ENCODE measurements at regions not wholly inside any gene's neighbourhood (a gene's known extent, or its start where the extent isn't known, plus 50 kb on each side); places are given as distances from the start of the nearest gene placed in this dataset.
"Not testable (repeated sequence)": the region's sequence is repeated elsewhere in the genome, so short reads cannot be mapped to it uniquely, and the experiment has no call there.

DNA sequence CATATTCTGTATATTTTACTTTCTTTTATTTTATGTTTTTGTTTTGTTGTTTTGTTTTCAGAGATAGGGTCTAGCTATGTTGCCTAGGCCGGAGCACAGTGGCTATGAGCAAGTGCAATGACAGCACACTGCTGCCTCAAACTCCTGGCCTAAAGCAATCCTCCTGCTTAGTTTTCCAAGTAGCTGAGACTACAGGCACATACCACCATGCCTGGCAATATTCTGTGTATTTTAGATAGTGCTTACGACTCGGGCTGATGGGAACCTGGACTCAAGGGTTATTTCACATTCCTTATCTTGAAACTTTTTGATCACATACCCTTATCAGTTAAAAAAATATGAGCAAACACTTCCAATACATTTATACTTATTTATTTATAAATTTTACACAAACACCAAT is 119.0 kb upstream of the STARD4 start:
- no peak for DNase-seq

- no peak for DNase-seq
Observed at GRCh38 chr5:111628901-111629300, 116.6 kb upstream of the STARD4 start.

GRCh38 chr5:111627862-111628261 is 115.5 kb upstream of the STARD4 start:
- no peak for DNase-seq

DNA sequence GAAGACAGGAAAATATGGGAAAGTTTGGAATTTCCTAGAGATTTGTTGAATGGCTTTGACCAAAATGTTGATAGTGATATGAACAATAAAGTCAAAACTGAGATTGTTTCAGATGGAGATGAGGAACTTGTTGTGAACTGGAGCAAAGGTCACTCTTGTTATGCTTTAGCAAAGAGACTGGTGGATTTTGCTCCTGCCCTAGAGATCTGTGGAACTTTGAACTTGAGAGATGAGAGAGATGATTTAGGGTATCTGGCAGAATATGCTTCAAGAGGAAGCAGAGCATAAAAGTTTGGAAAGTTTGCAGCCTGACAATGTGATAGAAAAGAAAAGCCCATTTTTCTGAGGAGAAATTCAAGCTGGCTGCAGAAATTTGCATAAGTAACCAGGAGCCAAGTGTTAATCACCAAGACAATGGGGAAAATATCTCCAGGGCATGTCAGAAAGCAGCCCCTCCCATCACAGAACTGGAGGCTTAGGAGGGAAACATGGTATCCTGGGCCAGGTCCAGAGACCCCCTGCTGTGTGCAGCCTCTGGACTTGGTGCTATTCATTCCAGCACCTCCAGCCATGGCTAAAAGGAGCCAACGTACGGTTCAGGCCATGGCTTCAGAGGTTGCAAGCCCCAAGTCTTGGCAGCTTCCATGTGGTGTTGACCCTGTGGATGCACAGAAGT is 114.3 kb upstream of the STARD4 start:
- no peak for DNase-seq

- no peak for DNase-seq
Observed at GRCh38 chr5:111618623-111619271, 106.4 kb upstream of the STARD4 start.

DNA sequence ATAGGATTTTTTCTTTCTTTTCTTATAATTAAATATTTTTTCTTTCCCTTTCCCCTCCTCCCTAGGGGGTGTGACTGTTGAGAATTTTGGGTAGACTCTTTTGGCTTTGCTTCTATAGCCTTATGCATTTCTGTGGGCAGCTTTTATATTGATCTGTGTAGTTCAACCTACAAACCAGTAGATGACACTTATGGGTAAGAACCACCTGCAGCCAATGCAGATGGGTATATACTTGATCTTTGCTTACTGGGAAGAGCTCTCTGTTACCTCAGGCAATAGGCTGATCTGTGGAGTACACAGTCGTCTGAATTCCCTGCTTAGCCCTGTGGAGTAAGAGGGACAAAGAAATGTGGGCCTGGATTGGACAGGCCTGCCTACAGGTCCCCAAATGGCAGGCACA is 102.7 kb upstream of the STARD4 start:
- DNase-seq: no peak

DNA sequence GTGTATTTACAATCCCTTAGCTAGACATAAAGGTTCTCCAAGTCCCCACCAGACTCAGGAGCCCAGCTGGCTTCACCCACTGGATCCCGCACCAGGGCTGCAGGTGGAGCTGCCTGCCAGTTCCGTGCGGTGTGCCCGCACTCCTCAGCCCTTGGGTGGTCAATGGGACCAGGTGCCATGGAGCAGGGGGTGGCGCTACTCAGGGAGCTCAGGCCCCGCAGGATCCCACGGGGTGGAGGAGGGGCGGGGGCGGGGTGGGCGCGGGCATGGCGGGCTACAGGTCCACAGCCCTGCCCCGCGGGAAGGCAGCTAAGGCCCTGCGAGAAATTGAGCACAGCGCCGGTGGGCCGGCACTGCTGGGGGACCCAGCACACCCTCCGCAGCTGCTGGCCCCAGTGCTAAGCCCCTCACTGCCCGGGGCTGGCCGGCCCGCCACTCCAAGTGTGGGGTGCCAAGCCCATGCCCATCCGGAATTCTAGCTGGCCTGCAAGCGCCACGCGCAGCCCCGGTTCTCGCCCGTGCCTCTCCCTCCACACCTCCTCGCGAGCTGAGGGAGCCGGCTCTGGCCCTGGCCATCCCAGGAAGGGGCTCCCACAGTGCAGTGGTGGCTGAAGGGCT is 99.8 kb upstream of the STARD4 start:
- not testable (repeated sequence) for DNase-seq

GRCh38 chr5:111606194-111606593 is 93.9 kb upstream of the STARD4 start:
- no peak for DNase-seq

- no peak for DNase-seq
Observed at GRCh38 chr5:111603446-111603827, 91.1 kb upstream of the STARD4 start.

DNA sequence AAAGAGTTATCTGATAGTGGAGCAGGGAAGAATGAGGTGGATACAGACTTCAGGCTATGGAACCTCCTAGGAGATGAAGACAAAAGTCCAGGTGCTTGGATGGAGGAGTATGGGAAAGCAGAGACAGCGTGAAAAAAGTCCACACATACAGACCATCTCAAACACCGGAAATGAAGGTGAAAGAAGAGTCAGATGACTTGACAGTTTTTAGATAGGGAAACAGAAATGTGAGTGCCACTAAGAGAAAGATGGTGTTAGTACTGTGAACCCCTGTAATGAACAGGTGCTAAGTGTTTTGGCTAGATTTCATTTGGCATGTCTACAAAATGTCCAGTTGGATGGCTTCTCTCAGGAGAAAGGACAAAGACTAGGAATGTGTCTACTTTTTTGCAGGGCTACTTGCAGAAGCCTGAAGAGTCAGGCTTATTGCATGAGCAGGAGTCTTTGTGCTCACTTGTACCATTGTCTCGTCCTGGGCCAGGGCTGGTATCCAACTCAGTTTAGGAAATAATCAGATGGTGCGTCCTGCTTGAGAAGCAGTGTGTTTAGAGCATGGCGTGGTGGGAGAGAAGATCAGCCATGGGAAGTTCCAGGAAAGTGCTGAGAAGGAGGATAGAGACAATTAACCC is 90.6 kb upstream of the STARD4 start:
- no peak for DNase-seq

DNA sequence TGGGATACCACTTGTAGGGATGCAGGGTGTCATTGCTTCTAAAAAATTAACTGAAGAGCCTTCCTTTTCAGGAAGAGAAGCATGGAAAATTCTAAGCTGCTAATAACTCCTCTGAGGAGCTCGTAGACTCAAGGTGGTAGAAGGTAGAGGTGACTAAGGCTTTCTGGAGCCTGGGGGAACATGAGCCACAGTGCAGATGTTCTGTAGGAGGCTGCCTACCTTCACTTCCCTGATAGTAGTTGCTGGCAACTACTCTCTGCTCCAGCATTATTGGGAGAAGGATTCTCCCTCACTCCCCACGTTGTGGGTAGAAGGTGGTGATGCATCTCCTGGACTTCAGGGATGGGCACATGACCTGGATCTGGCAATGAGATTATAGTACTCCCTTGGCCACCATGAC is 86.7 kb upstream of the STARD4 start:
- DNase-seq: no peak

DNA sequence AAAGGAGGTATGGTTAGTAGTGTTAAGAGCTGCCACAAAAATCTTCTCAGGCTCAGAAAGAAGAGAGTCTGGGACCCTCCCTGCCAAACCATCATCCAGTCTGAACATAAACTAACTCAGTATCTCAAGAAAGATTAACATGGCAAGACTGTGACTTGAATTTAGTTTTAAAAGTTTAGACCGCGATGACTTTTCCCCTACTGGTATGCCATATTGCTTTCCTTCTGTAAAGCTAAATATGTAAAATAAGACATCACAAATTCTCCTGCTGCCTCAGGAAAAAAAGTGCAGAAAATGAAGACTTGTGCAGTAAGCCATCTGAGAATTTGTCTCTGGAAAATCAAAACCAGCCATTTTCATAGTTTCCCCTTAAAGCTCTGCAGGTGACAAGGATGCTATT is 85.2 kb upstream of the STARD4 start:
- no peak for DNase-seq

DNA sequence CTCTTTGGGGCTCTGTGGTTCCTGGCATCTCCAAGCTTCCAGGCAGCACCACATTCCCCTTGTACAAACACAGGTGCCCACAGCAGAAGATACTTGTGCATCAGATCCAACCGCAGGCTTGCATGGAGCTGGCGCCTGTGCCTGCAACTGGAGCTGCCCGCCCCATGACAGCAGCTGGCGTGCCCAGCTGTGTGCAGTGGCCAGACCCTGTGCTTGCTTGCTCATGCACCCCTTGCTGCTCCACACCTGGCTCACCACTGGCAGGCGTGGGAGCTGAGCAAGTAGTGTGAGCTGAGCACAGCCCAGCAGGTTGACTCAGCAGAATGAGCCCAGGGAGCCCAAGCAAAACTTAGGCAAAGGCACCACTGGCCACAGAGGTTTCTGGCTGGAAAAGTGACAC is 84.4 kb upstream of the STARD4 start:
- no peak for DNase-seq

GRCh38 chr5:111595425-111595824 is 83.1 kb upstream of the STARD4 start:
- DNase-seq: no peak

- DNase-seq: no peak
Observed at GRCh38 chr5:111589316-111589715, 77.0 kb upstream of the STARD4 start.

DNA sequence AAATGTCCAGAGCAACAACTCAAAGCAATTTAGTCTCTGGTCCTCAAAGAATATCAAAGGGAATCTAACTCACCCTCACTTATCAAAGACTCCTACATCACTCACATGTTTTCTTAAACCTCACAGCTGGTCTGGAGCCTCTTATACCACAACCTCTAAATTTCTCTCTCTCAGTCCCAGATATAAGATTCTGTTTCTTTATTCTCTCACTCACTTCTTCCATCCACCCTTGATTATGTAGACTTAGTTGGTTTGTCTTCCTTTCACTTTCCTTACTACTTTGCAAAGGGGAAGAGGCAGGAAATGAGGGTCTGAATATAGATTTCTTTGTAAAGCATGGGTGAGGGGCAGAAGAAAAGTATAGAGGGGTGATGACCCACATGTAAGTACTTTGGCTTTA is 75.4 kb upstream of the STARD4 start:
- no peak for DNase-seq

DNA sequence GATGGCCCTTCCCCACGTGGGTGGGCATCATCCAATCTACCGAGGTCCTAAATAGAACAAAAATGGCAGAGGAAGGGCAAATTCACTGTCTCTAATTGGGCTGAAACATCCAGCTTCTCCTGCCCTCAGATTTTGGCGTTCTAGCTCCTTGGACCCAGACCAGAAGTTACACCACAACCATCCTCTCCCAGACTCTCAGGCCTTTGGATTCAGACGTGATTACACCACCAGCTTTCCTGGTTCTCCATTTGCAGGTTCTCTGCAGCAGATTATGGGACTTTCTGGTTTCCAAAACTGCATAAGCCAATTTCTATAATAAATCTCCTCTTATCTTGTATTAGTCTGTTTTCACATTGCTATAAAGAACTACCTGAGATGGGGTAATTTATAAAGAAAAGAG is 73.6 kb upstream of the STARD4 start:
- DNase-seq: no peak

DNA sequence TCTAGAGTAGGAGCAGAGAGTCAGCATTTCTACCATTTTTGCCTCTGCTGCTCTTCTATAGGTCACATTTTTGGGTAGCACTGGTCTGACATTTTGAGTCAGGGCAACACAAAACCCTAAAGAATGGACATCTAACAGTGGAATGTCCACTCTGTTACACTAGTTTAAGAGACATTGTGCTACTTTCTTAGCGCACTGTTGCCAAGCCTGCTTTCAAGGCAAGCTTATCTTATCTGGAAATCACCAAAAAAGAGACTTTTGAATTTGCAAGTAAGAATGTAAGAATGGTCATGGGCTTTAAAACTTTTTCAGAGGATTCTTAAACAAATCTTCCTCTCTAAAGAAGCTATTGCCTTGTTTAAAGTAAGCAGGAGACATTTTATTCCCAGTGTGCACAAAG is 73.0 kb upstream of the STARD4 start:
- no peak for DNase-seq

GRCh38 chr5:111584651-111585050 is 72.3 kb upstream of the STARD4 start:
- no peak for DNase-seq

DNA sequence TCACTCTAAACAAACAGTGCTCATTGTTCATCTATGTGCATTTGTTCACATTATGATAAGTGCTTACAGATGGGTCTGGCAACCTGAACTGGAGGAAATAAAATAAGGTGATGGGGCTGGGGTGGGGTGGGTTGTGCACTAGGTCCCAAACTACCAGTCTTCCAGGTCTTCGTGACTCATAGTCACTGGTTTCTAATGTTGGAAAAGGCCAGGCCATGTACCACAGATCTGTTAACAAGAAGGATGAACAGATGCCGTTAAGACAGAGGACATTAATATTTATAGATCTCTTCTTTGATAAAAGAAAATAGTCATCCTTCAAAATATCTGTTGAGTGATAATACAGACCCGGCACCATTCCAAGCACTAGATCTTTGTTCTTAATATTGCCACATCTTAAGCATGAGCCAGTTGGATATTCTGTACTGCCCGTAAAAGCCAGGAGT is 71.4 kb upstream of the STARD4 start:
- no peak for DNase-seq

DNA sequence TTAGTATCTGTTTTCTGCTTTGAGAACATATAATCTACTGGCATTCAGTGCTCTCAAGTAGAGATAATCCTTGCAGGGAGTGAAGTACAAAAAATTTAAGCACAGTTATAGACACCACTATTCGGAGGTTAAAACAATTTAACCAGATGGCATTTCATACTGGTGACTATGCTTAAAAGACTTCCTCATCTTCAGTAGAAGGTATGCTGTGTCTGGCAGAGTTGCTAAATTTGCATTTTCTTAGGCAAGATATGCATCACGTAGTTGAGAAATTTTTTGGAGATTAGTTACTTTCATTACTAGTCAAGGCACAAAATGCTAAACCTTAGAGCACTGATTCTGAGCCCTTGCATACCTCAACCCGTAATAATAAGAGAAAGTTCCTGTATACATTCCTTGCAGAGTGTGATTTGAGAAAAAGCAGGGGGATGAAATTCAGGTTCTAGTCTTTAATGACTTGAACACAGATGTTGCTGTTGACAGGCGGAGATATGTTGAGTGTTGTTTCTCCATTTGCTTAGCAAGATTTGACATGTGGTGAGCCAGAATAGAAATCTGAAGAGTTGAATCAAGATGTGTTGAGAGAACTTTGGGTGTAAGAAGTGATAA is 70.8 kb upstream of the STARD4 start:
- peak in 1 of 2 experiments; percentile 46 for DNase-seq

- DNase-seq: no peak
Observed at GRCh38 chr5:111582451-111582850, 70.1 kb upstream of the STARD4 start.

GRCh38 chr5:111580956-111581355 is 68.6 kb upstream of the STARD4 start:
- DNase-seq: no peak

DNA sequence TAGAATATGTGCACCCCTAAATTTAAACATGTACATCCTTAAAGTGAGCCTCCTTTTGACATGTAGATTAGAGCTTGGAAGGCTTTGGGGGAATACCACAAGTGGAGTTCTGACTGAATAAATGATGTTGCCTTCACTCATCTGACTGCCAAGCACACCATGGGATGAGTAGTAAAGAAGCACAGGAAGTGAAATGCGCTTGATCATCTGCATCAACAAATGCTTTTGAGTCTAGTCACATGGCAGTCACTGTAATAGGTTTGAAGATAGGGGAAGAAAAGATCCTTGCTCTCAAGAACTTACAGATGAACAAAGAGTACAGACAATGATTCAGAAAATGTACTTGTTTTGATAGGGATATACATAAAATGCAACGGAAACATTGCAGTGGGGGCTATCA is 62.0 kb upstream of the STARD4 start:
- DNase-seq: no peak
